ENCODE measurements at regions not wholly inside any gene's neighbourhood (a gene's known extent, or its start where the extent isn't known, plus 50 kb on each side); places are given as distances from the start of the nearest gene placed in this dataset.

DNA sequence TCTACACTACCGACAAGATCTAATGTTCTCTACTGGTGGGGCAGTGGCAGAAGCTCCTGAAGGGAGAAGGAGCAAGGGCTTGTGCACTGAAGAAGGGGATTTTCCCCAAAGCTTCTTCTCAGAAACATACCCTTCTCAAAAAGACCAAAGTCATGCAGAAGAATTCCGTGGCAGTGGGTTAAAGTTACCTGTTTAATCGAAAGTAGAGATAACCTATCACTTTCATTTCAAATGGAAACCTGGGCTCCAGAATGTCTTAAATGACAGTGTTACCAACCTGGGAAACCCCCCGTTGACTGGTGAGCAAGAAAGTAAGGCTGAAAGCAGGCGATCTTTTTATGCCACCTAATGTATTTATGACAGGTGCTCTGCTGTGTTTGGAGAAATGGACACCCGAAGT is 92.5 kb upstream of the TEX13D start:
- H3K4me1 Mint-ChIP-seq, result no peaks in the 10 kb centered on the region
- peaks cover 4% of the 10 kb centered on the region for H3K9me3 Mint-ChIP-seq
- H3K4me3 Mint-ChIP-seq, result no peak overlapping the region
- H3K27ac Mint-ChIP-seq, result no peak overlapping the region
- TF ChIP-seq, protein P1, sequence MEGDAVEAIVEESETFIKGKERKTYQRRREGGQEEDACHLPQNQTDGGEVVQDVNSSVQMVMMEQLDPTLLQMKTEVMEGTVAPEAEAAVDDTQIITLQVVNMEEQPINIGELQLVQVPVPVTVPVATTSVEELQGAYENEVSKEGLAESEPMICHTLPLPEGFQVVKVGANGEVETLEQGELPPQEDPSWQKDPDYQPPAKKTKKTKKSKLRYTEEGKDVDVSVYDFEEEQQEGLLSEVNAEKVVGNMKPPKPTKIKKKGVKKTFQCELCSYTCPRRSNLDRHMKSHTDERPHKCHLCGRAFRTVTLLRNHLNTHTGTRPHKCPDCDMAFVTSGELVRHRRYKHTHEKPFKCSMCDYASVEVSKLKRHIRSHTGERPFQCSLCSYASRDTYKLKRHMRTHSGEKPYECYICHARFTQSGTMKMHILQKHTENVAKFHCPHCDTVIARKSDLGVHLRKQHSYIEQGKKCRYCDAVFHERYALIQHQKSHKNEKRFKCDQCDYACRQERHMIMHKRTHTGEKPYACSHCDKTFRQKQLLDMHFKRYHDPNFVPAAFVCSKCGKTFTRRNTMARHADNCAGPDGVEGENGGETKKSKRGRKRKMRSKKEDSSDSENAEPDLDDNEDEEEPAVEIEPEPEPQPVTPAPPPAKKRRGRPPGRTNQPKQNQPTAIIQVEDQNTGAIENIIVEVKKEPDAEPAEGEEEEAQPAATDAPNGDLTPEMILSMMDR (IDR thresholded peaks at IDR 0.05), result no peak
- DNase-seq, result no peak
- no peaks in the 10 kb centered on the region for H3K36me3 Mint-ChIP-seq (ENCODE audit: low read depth)
- H3K27me3 Mint-ChIP-seq (ENCODE audit: low read depth, poor library complexity), result no peaks in the 10 kb centered on the region

DNA sequence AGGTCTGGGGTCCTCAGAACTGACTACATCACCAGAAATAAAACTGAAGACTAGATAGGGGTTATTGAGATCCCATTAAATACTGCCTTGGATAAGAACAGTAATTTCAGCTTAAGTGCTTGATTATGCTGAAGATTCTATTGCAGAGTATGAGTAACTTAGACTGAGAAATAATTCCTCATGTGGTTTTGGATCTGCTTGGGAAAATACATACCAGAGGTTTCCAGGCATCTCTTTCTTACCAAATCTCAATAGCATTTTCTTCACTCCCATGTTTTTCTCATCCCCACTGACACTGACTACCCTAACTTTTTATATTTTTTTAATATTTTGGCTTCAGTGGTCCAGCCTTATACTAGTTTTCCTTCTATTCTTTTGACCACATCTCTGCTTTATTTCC is 92.0 kb upstream of the TEX13D start:
- H3K27me3 Mint-ChIP-seq (ENCODE audit: low read depth, poor library complexity), result no peaks in the 10 kb centered on the region
- TF ChIP-seq, protein P1 (IDR thresholded peaks at IDR 0.05), result no peak
- no peaks in the 10 kb centered on the region for H3K4me1 Mint-ChIP-seq
- peaks cover 1% of the 10 kb centered on the region for H3K9me3 Mint-ChIP-seq
- no peak overlapping the region for H3K4me3 Mint-ChIP-seq
- no peaks in the 10 kb centered on the region for H3K36me3 Mint-ChIP-seq (ENCODE audit: low read depth)
- no peak for DNase-seq
- H3K27ac Mint-ChIP-seq, result no peak overlapping the region

DNA sequence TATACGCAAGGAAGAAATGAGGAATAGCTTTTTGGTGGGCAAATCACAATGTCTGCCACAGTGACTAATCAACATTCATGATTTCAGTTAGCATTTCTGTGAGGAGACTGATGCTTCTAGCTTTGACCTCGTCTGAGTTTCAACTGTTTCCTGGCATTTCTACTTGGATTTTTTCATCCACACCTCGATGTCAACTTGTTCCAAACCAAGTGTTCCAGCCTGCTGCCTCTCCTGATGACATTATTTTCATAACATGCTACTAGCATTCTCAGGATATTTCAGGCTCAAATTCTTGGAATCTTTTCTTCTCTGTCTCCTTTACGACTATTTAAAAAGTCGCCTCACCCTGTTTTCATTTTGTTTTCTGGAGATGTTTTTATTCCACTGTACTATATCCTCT is 90.3 kb upstream of the TEX13D start:
- no peaks in the 10 kb centered on the region for H3K4me1 Mint-ChIP-seq
- H3K4me3 Mint-ChIP-seq, result no peak overlapping the region
- H3K36me3 Mint-ChIP-seq (ENCODE audit: low read depth), result no peaks in the 10 kb centered on the region
- no peak for DNase-seq
- no peak overlapping the region for H3K27ac Mint-ChIP-seq
- TF ChIP-seq, protein P1 (IDR thresholded peaks at IDR 0.05), result no peak
- H3K27me3 Mint-ChIP-seq (ENCODE audit: low read depth, poor library complexity), result no peaks in the 10 kb centered on the region
- no peaks in the 10 kb centered on the region for H3K9me3 Mint-ChIP-seq

DNA sequence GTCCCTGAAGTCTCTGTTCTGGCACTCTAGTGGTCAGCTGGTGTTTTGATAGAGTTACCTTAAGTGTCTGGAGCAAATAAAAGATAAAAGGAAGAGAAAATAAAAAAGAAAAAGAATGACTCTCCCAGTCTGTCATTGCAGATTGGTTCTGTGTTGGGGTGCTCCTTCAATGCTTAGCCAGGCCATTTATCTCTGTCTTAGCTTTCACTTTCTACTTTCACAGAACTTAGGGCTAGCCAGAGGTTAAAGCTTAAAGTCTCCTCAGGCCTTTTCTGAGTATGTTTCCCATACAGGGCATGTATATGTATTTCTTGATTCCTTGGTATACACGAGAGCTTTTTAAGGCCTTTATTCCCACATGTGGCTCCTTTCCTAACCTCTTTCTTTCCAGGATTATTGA is 83.1 kb upstream of the TEX13D start:
- no peaks in the 10 kb centered on the region for H3K36me3 Mint-ChIP-seq (ENCODE audit: low read depth)
- no peak overlapping the region for H3K27ac Mint-ChIP-seq
- H3K4me1 Mint-ChIP-seq, result no peaks in the 10 kb centered on the region
- no peak for DNase-seq
- TF ChIP-seq, protein P1 (IDR thresholded peaks at IDR 0.05), result no peak
- H3K27me3 Mint-ChIP-seq (ENCODE audit: low read depth, poor library complexity), result no peaks in the 10 kb centered on the region
- peaks cover 23% of the 10 kb centered on the region for H3K9me3 Mint-ChIP-seq
- H3K4me3 Mint-ChIP-seq, result no peak overlapping the region

DNA sequence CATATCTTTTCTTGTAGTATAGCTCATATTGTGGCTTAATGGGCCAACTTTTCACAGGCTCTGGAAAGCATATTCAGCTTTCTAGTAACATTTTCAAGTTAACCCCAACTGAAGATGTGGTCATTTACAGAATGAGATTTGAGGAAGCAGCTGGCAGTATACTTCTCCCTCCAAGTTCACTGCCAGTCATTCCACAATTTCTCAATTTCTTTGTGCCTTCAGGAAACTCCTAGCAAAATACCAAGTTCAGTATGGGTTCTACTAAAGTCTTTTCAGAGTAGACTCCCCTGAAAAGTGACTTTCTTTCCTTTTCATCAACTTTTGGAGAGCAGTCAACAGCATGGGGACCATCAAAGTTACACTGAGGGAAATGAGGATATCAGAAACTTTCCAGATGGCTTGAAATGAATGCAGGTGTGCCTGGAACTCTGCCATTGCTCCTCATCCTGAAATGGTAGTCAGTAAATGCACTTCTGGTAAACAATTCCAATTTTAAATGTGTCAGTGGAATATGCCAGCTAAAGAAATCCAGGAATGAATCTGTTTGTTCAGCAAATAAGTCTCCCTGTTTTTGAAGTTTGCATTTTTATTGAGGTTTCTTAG is 81.5 kb upstream of the TEX13D start:
- Mint-ChIP-seq H3K4me3 (no peak overlapping the region), H3K27ac (no peak overlapping the region), H3K4me1 (no peaks in the 10 kb centered on the region), H3K27me3 (ENCODE audit: low read depth, poor library complexity) (no peaks in the 10 kb centered on the region), H3K9me3 (peaks cover 23% of the 10 kb centered on the region), H3K36me3 (ENCODE audit: low read depth) (no peaks in the 10 kb centered on the region)
- no peak for DNase-seq
- TF ChIP-seq, protein P1 (IDR thresholded peaks at IDR 0.05), result no peak

DNA sequence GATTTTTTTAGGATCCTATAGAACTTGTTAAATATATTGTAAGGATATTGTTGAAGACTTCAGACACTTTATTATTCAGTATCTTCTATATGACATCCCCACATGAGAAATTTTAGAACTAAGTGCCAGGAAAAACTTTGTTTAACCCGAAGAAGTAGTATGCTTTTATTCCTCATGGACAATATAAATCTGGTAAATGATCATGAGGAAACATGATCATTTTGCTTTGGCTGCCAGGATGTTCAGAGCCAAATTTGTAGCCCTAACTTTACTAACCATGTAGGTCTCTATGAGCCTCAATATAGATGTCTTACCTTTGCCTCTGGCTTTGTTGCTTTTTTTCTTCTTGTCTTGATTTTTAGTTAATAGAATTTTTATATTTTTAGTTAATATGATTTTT is 77.8 kb upstream of the TEX13D start:
- no peaks in the 10 kb centered on the region for H3K4me1 Mint-ChIP-seq
- DNase-seq, result no peak
- no peaks in the 10 kb centered on the region for H3K36me3 Mint-ChIP-seq (ENCODE audit: low read depth)
- H3K4me3 Mint-ChIP-seq, result no peak overlapping the region
- TF ChIP-seq, protein P1 (IDR thresholded peaks at IDR 0.05), result no peak
- no peak overlapping the region for H3K27ac Mint-ChIP-seq
- peaks cover 1% of the 10 kb centered on the region for H3K9me3 Mint-ChIP-seq
- H3K27me3 Mint-ChIP-seq (ENCODE audit: low read depth, poor library complexity), result no peaks in the 10 kb centered on the region

Measured in nephron progenitor cell (in vitro differentiated cells).